T47D (cell line): ENCODE measurements at regions not wholly inside any gene's neighbourhood (a gene's known extent, or its start where the extent isn't known, plus 50 kb on each side); places are given as distances from the start of the nearest gene placed in this dataset.
"Not testable (repeated sequence)": the region's sequence is repeated elsewhere in the genome, so short reads cannot be mapped to it uniquely, and the experiment has no call there.

ENCODE experiments used
- DNase-seq, 2 experiments: peaks; one replicate each; pipeline versions ENCODE4 v3.0.0 to v3.0.0-alpha.2; 2011 to 2012; ENCODE audit warnings: low read depth in 1 of 2, low spot score in 1 of 2
- JUND ChIP-seq: IDR thresholded peaks from 2 replicates; pipeline ENCODE4 v1.6.1; 2012; ENCODE audit warnings: low read depth
- in situ Hi-C: cut with HindIII; loops from 2 replicates; pipeline ENCODE4 v1.10.0; 2016; ENCODE audit warnings: low sequenced_read_pairs, low pct_unique_long_range_greater_than_20kb

DNA sequence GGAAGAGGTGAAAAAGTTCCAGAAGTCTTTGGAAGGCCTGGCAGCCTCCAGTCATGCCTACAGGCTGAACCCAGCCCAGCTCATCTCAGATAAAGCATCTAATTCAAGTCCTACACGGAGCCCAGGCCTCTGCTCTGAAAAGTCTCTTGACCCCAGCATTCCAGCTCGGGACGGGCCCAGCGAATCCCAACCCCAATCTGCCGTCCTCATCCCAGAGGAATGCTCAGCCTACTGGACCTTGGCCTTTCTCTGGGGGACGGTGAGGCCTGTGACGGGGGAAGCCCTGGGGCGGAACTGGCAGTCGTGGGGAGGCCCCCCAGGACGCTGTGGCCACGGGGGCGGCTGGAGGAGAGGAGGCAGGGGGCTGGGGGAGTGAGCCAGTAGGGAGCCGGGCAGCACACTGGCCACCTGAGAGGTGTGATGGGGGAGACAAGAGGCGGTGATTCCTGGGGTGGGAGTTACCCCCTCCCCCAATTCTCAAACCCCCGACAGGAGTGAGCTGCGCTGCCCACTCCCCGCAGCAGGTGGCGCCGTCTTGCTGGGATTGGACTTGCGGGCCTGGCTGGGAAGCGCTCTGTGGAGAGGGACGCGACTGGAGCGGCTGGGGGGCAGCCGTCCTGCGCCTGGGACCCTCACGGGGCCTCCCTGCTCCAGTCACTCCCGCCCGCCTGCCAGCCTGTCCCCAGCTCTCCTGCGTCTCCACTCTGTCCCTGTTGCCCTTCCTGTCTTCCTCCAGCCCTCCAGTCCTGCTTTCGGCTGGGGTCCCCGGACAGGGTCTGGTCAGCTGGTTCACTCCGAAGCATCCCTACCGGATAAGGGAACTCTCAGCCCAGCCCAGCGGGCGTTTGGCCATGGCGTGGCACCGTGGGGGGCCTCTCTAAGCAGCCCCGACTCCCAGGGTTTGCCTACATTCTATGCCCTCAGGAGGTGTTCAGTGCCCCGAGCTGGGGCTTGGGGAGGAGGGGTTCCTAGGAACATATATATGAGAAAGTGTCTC is 182.6 kb upstream of the HAAO start:
- peak; percentile 19 to 57 for DNase-seq
- in situ Hi-C loops, result no loop called here
- TF ChIP-seq JUND, result no peak

DNA sequence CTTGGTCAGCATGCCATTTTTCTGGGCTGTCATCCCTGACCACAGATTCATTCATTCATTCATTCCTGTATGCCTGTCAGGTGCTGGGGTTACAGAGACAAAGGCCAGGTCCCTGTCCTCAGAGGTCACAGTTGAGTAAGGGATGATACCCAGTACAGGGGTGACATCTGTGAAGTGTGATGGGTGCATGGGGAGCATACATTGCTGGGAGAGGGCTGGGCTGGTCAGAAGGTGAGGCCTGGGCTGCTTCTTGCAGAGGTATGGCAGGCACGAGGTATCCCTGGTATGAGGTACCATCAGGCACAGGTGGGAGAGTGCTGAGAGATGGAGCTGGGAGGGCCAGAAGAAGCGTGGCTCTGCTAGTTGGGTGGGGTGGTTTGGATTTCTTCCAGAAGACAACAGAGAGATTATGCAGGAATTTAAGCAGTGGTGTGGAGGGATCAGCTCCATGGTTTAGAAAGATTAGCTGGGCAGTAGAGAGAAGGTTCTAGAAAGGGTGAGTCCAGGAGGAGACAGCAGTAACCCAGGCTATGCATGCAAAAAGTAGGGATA is 181.9 kb upstream of the HAAO start:
- DNase-seq, result no peak
- in situ Hi-C loops, result no loop called here
- no peak for TF ChIP-seq JUND

DNA sequence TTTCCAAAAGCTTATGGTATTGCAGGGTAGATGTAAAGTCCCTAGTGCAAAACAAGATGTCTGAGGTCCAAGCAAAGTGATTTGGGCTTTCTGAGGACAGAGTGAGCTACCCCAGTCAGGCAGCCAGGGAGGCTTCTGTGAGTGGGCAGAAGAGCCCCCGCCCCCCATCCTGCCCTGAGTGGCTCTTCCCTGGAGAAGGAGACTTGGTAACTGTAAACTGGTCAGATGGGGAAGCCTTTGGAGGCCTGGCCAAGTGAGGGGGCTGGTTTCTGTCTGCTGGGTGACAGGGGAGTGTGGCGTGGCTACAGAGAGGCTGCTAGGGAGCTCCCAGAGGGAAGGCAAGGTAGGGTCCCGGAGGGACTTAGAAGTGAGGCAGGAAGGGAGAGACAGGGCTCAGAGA is 181.3 kb upstream of the HAAO start:
- TF ChIP-seq JUND, result no peak
- no peak for DNase-seq
- in situ Hi-C loops, result no loop called here

DNA sequence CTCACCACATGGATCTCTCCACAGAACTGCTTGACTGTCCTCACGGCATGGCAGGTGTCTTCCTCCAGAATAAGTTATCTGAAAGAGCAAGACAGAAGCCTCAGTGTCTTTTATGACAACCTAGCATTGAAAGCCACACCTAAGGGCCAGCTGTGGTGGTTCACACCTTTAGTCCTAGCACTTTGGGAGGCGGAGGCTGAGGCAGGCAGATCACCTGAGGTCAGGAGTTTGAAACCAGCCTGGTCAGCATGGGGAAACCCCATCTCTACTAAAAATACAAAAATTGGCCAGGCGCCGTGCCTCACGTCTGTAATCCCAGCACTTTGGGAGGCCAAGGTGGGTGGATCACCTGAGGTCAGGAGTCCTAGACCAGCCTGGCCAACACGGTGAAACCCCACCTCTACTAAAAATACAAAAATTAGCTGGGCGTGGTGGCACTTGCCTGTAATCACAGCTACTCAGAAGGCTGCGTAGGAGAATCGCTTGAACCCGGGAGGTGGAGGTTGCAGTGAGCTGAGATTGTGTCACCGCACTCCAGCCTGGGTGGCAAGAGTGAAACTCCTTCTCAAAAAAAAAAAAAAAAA is 180.6 kb upstream of the HAAO start:
- DNase-seq, in situ Hi-C loops: not testable (repeated sequence)

DNA sequence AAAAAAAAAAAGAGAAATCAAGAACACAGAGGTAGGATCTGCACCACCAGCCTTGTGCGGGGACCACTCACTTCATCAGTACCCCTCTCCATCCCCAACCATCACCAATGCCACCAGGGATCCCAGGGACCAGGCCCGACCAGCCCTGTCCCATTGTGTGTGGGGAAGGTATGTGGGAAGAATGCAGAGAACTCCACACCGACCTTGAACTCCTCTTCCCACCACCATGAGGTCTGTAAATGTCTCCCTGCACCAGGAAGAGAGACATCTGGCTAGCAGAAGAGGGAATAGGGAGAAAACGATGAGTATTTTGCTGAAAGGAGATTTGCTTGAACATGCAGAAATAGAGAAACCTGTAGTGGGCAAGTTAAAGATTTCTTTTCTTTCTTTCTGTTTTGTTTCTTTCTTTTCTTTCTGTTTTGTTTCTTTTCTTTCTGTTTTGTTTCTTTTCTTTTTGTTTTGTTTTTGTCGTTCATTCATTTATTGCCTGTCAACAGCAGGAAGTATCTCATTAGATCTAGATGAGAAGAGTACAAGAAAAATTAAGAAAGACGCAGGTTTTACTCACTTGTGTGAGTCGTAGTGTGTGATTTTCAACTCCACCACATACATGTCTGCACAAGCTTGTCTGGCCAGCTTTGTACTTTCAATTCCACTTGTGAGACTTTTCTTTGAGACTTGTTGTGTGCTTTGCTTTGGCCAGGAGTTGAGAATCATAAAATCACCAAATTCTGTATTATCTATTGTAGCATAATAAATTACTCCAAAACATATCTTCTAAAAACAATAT is 179.8 kb upstream of the HAAO start:
- no peak for DNase-seq
- in situ Hi-C loops, result no loop called here
- TF ChIP-seq JUND, result no peak

DNA sequence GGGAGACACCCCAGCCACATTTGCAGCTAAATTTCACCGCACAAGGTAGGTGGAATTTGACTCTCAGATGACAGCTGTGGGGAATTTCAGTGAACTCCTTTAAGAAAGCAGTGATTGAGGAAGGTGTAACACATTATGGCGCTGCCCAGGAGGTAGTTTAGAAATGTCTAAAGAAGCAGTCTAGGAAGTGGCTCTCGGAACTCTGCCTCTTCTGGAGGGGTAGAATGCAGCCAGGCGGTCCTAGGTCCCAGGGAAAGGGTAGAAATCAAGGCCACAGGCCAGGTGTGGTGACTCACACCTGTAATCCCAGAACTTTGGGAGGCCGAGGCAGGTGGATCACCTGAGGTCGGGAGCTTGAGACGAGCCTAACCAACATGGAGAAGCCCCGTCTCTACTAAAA is 179.0 kb upstream of the HAAO start:
- no peak for DNase-seq
- TF ChIP-seq JUND, result no peak
- in situ Hi-C loops, result no loop called here

DNA sequence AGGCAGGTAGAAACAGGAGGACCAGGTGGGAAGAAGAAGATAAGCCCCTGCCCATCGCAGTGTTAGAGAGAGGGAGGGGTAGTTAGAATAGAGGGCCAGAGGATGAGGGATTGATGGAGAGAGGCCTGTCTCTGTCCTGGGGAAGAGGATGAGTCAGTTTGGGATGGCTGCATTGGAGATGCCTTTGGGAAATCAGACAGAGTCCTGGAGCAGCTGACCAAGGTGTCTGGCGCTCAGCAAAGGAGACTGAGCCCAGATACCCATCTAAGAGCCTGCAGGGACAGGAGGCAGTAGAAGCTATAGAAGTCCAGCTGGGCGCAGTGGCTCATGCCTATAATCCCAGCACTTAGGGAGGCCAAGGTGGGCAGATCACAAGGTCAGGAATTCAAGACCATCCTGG is 177.8 kb upstream of the HAAO start:
- no peak for DNase-seq
- in situ Hi-C loops, result no loop called here
- no peak for TF ChIP-seq JUND

DNA sequence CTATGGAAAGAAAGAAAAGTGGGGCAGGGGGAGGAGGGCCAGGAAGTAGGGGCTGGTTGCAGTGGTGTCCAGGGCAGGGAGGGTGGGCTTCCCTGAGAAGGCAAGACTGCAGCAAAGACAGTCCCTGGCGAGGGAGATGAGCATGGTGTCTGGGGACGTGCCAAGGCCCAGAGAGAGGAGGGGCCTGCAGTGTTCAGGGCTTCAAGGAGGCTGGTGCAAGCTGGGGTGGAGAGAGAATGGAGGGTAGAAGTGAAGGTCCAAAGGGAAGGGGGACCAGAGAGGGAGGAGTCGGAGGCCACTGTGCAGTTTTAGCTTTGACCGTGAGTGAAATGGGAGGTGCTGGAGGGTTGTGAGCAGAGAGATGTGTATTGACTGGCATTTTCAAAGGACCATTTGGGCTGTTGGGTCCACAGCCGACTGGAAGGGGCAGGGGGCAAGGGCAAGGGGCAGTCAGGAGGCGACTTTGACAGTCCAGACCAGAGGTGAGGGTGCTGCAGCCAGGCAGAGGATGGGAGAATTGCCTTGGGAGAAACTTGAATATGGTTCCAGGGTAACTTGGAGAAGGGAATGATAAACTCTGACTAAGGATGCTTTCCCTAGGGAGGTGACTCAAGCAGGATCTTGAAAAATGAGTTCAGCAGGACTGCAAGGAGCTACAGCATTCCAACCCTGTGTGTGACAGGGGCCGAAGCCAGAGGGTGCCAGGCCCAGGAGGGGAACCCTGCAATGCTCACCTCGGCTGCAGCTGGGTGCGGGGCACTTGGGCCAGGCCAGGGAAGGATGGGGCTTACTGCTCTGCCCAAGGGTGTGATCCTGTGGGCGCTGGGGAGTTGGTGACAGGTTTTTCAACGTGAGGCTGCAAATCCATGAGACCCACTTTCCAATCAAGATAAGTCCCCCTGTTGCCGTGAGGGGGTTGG is 177.1 kb upstream of the HAAO start:
- DNase-seq, result no peak
- in situ Hi-C loops, result no loop called here
- TF ChIP-seq JUND, result no peak

DNA sequence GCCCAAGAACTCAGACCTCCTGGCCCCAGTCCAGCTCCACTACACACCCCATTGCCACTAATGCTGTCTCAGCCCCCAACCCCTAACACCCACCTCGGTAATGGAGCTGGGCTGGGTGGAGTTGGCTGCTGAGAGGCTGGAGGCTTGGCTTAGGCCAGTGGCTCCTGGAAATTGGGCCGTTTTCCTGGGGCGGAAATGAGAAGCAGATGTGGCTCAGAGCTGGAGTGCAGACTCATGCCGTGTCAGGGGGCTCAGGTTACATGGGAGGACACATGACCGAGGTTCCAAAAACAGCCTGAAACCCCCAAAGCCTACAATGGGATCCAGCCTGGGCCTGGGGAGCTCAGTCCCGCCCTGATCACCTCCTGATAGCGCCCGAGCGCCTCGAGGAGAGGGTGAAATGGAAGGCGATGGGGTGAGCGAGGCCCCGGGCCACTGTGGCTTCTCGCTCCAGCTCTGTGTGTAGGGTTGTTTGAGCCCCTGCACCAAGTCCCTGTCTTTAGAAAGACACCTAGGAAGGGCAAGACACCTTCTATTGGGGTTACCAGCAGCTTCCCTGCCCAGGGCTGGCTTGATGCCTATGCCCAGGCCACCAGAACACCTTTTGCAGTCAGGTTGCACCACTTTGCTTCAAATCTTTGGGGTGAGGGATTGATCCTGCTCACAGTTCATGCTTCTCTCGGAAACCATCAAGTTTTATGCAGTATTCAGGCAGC is 175.7 kb upstream of the HAAO start:
- in situ Hi-C loops, result no loop called here
- TF ChIP-seq JUND, result no peak
- DNase-seq, result no peak

DNA sequence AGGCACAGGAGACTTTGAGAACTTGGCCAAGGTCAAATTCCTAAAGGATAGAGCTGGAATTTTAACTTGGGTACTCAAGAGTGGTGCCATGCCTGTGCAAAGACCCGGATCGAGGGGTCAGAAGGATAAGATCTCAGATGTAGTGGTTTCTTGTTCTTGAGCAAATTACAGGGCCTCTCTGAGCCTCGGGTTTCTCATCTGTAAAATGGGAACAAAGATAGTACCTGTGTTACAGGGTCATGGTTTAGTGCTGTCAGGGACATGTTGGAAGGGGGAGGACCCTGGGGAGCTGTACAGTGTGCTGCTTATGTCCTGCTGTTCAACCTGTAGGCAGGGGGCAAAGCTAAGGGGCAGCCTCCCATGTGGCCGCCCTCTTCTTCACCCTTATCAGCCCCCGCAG is 173.5 kb upstream of the HAAO start:
- no peak for TF ChIP-seq JUND
- DNase-seq, result no peak
- in situ Hi-C loops, result no loop called here

DNA sequence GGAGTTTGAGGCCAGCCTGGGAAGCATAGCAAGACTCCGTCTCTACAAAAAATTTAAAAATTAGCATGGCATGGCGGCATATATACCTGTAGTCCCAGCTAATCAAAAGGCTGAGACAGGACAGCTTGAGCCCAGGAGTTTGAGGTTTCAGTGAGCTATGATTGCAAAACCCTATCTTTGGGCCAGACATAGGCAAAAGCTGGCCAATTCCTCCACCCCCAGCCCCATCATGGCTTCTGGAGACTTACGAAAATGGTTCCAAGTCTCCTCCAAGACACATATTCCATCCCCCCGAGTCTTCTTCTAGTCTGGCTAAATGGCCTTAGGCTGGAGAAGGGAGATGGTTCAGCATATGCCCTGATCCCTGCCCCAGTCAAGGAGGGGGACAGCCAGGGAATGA is 172.8 kb upstream of the HAAO start:
- in situ Hi-C loops, result no loop called here
- DNase-seq, result no peak
- TF ChIP-seq JUND, result no peak
